Spleen (tissue), 7 donors: ENCODE measurements at regions not wholly inside any gene's neighbourhood (a gene's known extent, or its start where the extent isn't known, plus 50 kb on each side); places are given as distances from the start of the nearest gene placed in this dataset.

Experiments used
- CTCF ChIP-seq, 11 experiments: fragments of 200-600 bp in 7 of 11; fragments of 450-650 bp in 4 of 11; sonication (generic) in 4 of 11; IDR thresholded peaks in 8 of 11; conservative IDR thresholded peaks in 3 of 11; 1 replicate in 7 of 11; 2 replicates in 4 of 11; pipeline versions ENCODE4 v1.4.0 to v1.8.0; 2016 to 2021; ENCODE audit warnings: antibody characterized with exemption in 11 of 11, inconsistent platforms in 4 of 11, mild to moderate bottlenecking in 1 of 11
- POLR2AphosphoS5 ChIP-seq, 3 donors: sonication (generic); formaldehyde crosslinking; IDR thresholded peaks; one replicate each; pipeline ENCODE4 v1.5.1; 2017; ENCODE audit warnings: antibody characterized with exemption in 3 of 3
- donor health status: DM: no; HTN: no; CAD: no; lungs with moderate emphysema.
- donor health status: DM: no; HTN: no; CAD: no.
- donor health status: DM: no; HTN: no; CAD: no.

GRCh38 chr11:112634995-112635737 is 326.1 kb upstream of the NCAM1 start:
- TF ChIP-seq CTCF (IDR thresholded peaks at IDR 0.05 in 8 of 11, conservative IDR thresholded peaks at IDR 0.05 in 3 of 11) (no peak), POLR2AphosphoS5 (IDR thresholded peaks at IDR 0.05) (no peak)
